ENCODE measurements at regions not wholly inside any gene's neighbourhood (a gene's known extent, or its start where the extent isn't known, plus 50 kb on each side); places are given as distances from the start of the nearest gene placed in this dataset.
A peak's percentile ranks its signal among the peaks of the same experiment; 100 is the strongest.
"Not testable (repeated sequence)": the region's sequence is repeated elsewhere in the genome, so short reads cannot be mapped to it uniquely, and the experiment has no call there.

DNA sequence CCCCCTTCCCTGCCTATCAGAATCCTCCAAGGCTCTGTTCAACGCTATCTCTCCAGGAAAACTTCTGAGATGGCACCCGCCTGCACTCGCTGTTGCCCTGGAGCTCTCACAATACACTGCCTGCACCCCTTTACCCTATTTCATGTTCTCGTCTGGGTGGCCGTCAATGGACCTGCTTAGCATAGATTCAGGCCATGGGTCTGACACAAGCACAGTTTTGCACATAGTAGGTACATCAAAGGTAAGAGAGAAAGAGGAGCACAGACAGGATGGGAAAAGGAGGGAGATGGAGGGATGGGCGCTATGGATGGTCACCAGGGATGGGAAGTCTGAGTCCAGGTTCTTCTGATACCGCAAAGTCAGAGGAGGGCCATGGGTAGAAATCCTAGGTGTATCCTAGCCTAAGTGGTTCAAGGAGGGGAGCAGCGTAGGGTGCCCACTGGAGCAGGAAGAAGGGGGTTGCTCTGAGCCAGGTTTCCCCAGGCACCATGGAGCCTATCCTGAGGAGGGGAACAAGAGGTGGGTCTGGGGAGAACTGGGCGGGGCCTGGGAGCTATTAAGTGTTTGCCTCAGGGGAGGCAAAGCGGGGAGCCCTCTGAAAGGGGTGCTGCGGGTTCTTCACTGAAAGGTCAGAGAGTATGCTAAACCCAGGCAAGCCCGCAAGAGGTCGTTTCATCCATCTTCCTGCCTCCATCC is 89.3 kb downstream of the MRPL14 start:
- H3K27me3 ChIP-seq (ENCODE audit: insufficient read depth, poor library complexity, severe bottlenecking), result no peaks in the 10 kb centered on the region
- no peak overlapping the region for H3K4me3 ChIP-seq (replicated peaks; ENCODE audit: insufficient read depth, low read length)
- DNase-seq (ENCODE audit: low read depth in 1 of 2, low spot score in 1 of 2), result no peak
- no peak overlapping the region for H3K27ac ChIP-seq (replicated peaks)
- TF ChIP-seq CTCF (IDR thresholded peaks at IDR 0.05; ENCODE audit: insufficient read depth, low read length), result no peak
- no peak for TF ChIP-seq GABPA (IDR thresholded peaks at IDR 0.05; ENCODE audit: low read depth)
- TF ChIP-seq SPI1 (IDR thresholded peaks at IDR 0.05; ENCODE audit: borderline replicate concordance, low read depth), result no peak
- no peak for TF ChIP-seq POLR2AphosphoS5 (IDR thresholded peaks at IDR 0.05; ENCODE audit: low read depth)
- no peak for TF ChIP-seq REST (IDR thresholded peaks at IDR 0.05; ENCODE audit: insufficient replicate concordance, low read depth)

DNA sequence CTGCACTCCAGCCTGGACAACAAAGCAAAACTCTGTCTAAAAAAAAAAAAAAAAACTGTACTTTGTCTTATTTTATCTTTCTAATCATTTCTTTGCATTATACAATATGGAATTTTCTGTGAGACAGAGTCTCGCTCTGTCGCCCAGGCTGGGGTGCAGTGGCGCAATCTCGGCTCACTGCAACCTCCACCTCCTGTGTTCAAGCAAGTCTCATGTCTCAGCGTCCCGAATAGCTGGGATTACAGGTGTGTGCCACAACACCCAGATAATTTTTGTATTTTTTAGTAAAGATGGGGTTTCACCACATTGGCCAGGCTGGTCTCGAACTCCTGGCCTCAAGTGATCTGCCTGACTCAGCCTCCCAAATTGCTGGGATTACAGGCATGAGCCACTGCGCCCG is 90.0 kb downstream of the MRPL14 start:
- peak overlapping the region; percentile 47; the same call in 1 of the 2 replicates for H3K27ac ChIP-seq (replicated peaks)
- not testable (repeated sequence) for H3K27me3 ChIP-seq (ENCODE audit: insufficient read depth, poor library complexity, severe bottlenecking); DNase-seq (ENCODE audit: low read depth in 1 of 2, low spot score in 1 of 2); H3K4me3 ChIP-seq (replicated peaks; ENCODE audit: insufficient read depth, low read length)

- DNase-seq (ENCODE audit: low read depth in 1 of 2, low spot score in 1 of 2), result peak in 1 of 2 experiments; percentile 85
Measured at GRCh38 chr6:44036699-44037101, 90.6 kb downstream of the MRPL14 start.

DNA sequence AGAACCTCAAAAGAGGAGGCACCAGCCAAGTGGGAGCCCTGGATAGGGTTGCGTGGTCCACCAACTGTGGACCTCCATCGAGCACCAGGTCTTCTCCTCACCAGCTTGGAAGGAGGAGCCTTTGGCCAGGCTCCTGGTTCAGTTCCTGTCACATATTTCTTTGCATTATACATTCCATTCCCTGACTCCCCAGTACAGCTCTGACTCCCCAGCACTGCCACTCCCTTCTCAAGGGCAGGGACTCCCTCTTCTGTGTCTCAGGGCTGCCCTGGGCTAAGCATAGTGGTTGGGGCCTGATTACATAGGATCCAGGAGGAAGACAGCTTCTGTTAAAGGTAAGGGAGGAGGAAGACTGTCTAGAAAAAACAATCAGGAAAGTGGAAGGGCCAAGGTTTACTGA is 91.1 kb downstream of the MRPL14 start:
- Histone ChIP-seq H3K4me3 (replicated peaks; ENCODE audit: insufficient read depth, low read length) (no peak overlapping the region), H3K27ac (replicated peaks) (peak overlapping the region; percentile 31; the same call in 1 of the 2 replicates), H3K27me3 (ENCODE audit: insufficient read depth, poor library complexity, severe bottlenecking) (no peaks in the 10 kb centered on the region)
- DNase-seq (ENCODE audit: low read depth in 1 of 2, low spot score in 1 of 2), result no peak
- TF ChIP-seq CTCF (IDR thresholded peaks at IDR 0.05; ENCODE audit: insufficient read depth, low read length), result no peak
- no peak for TF ChIP-seq POLR2AphosphoS5 (IDR thresholded peaks at IDR 0.05; ENCODE audit: low read depth)
- no peak for TF ChIP-seq SPI1 (IDR thresholded peaks at IDR 0.05; ENCODE audit: borderline replicate concordance, low read depth)
- TF ChIP-seq REST (IDR thresholded peaks at IDR 0.05; ENCODE audit: insufficient replicate concordance, low read depth), result no peak
- no peak for TF ChIP-seq GABPA (IDR thresholded peaks at IDR 0.05; ENCODE audit: low read depth)

More at GRCh38 chr6:44036699-44037101, 90.6 kb downstream of the MRPL14 start:
- TF ChIP-seq SPI1 (IDR thresholded peaks at IDR 0.05; ENCODE audit: borderline replicate concordance, low read depth) (peak; percentile 90), POLR2AphosphoS5 (IDR thresholded peaks at IDR 0.05; ENCODE audit: low read depth) (no peak)
- Histone ChIP-seq H3K27me3 (ENCODE audit: insufficient read depth, poor library complexity, severe bottlenecking) (no peaks in the 10 kb centered on the region), H3K27ac (replicated peaks) (peak overlapping the region; percentile 47), H3K4me3 (replicated peaks; ENCODE audit: insufficient read depth, low read length) (no peak overlapping the region)

DNA sequence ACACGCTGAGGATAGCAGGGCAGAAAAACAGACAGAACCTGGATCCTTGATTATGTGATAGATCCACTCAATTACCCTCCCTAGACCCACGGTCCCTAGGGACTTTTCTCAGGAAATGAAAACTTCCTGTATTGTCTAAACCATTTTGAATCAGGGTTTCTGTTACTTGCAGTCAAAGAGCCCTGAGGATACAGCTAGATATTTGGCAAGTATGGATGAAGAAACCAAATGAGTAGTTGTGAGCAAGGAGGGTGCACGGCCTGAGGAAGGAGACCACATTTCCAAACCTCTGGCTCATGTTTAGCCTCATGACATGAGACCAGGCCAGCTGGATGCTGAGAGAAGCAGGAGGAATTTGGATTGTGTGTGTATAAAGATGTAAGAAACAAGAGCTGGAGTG is 91.6 kb downstream of the MRPL14 start:
- DNase-seq (ENCODE audit: low read depth in 1 of 2, low spot score in 1 of 2), result peak in 1 of 2 experiments; percentile 23
- Histone ChIP-seq H3K27me3 (ENCODE audit: insufficient read depth, poor library complexity, severe bottlenecking) (no peaks in the 10 kb centered on the region), H3K4me3 (replicated peaks; ENCODE audit: insufficient read depth, low read length) (no peak overlapping the region), H3K27ac (replicated peaks) (no peak overlapping the region)
- no peak for TF ChIP-seq GABPA (IDR thresholded peaks at IDR 0.05; ENCODE audit: low read depth)
- TF ChIP-seq POLR2AphosphoS5 (IDR thresholded peaks at IDR 0.05; ENCODE audit: low read depth), result no peak
- no peak for TF ChIP-seq SPI1 (IDR thresholded peaks at IDR 0.05; ENCODE audit: borderline replicate concordance, low read depth)
- no peak for TF ChIP-seq REST (IDR thresholded peaks at IDR 0.05; ENCODE audit: insufficient replicate concordance, low read depth)
- no peak for TF ChIP-seq CTCF (IDR thresholded peaks at IDR 0.05; ENCODE audit: insufficient read depth, low read length)
